ENCODE measurements at regions not wholly inside any gene's neighbourhood (a gene's known extent, or its start where the extent isn't known, plus 50 kb on each side); places are given as distances from the start of the nearest gene placed in this dataset.

DNA sequence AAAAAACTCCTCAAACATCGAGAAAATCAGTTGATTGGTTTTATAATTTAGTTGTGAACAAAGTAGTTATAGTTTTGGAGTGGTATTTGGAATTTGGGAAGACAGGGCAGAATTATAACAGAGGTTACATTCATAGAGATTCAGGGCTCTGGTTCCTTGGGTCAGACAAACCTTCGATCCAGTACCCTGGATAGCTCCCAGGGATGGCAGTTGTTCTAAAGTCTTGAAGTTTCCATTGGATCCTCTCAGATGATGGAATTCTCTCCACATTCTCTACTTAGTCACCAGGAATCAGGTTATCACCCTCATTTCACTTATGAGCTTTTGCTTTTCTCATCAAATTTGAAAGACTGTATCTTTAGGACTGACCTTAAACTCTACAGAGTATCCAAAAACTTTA lies 285.1 kb downstream of the CENPW start:
- no peaks in the 10 kb centered on the region for H3K36me3 ChIP-seq (ENCODE audit: insufficient read depth)
- no peak overlapping the region for H3K27ac ChIP-seq (ENCODE audit: low read depth)
- no peaks in the 10 kb centered on the region for H3K79me2 ChIP-seq (replicated peaks; ENCODE audit: insufficient read depth)
- Mint-ChIP-seq H3K27me3 (ENCODE audit: insufficient read depth, low read depth, poor library complexity) (peaks cover 1% of the 10 kb centered on the region), H3K4me1 (no peaks in the 10 kb centered on the region), H3K36me3 (ENCODE audit: low read depth) (no peaks in the 10 kb centered on the region), H3K27ac (no peak overlapping the region), H3K9me3 (no peaks in the 10 kb centered on the region), H3K4me3 (no peak overlapping the region)
- no peaks in the 10 kb centered on the region for H4K20me1 ChIP-seq (replicated peaks; ENCODE audit: insufficient read depth)
- H3K4me3 ChIP-seq: no peak overlapping the region
- DNase-seq (ENCODE audit: low spot score) (peak; percentile 51), ATAC-seq (peak; percentile 64)
- no peak overlapping the region for H2AFZ ChIP-seq
- H3K4me2 ChIP-seq: no peak overlapping the region
- H3K4me1 ChIP-seq (ENCODE audit: insufficient read depth): no peaks in the 10 kb centered on the region
- no peaks in the 10 kb centered on the region for H3F3A ChIP-seq (replicated peaks; ENCODE audit: low read depth)
- TF ChIP-seq JUNB (IDR thresholded peaks at IDR 0.05; ENCODE audit: unreplicated experiment): no peak
- TF ChIP-seq, protein P1, sequence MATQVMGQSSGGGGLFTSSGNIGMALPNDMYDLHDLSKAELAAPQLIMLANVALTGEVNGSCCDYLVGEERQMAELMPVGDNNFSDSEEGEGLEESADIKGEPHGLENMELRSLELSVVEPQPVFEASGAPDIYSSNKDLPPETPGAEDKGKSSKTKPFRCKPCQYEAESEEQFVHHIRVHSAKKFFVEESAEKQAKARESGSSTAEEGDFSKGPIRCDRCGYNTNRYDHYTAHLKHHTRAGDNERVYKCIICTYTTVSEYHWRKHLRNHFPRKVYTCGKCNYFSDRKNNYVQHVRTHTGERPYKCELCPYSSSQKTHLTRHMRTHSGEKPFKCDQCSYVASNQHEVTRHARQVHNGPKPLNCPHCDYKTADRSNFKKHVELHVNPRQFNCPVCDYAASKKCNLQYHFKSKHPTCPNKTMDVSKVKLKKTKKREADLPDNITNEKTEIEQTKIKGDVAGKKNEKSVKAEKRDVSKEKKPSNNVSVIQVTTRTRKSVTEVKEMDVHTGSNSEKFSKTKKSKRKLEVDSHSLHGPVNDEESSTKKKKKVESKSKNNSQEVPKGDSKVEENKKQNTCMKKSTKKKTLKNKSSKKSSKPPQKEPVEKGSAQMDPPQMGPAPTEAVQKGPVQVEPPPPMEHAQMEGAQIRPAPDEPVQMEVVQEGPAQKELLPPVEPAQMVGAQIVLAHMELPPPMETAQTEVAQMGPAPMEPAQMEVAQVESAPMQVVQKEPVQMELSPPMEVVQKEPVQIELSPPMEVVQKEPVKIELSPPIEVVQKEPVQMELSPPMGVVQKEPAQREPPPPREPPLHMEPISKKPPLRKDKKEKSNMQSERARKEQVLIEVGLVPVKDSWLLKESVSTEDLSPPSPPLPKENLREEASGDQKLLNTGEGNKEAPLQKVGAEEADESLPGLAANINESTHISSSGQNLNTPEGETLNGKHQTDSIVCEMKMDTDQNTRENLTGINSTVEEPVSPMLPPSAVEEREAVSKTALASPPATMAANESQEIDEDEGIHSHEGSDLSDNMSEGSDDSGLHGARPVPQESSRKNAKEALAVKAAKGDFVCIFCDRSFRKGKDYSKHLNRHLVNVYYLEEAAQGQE (IDR thresholded peaks at IDR 0.05; ENCODE audit: unreplicated experiment): peak; percentile 85
- H3K9me2 ChIP-seq (ENCODE audit: insufficient read depth): peaks cover 7% of the 10 kb centered on the region; the same call in 1 of the 2 replicates
- no peaks in the 10 kb centered on the region for H3K27me3 ChIP-seq (ENCODE audit: insufficient read depth)

GRCh38 chr6:126628125-126628524 lies 288.2 kb downstream of the CENPW start:
- Histone ChIP-seq H3K4me3 (no peak overlapping the region), H3F3A (replicated peaks; ENCODE audit: low read depth) (no peaks in the 10 kb centered on the region), H3K4me2 (no peak overlapping the region), H3K4me1 (ENCODE audit: insufficient read depth) (0 out of 2 replicates have a peak, but pooled peaks cover 3% of the 10 kb centered on the region), H3K79me2 (replicated peaks; ENCODE audit: insufficient read depth) (no peaks in the 10 kb centered on the region), H2AFZ (no peak overlapping the region), H3K9me2 (ENCODE audit: insufficient read depth) (peaks cover 7% of the 10 kb centered on the region; the same call in 1 of the 2 replicates), H3K36me3 (ENCODE audit: insufficient read depth) (no peaks in the 10 kb centered on the region), H3K27ac (ENCODE audit: low read depth) (no peak overlapping the region), H3K27me3 (ENCODE audit: insufficient read depth) (no peaks in the 10 kb centered on the region), H4K20me1 (replicated peaks; ENCODE audit: insufficient read depth) (no peaks in the 10 kb centered on the region)
- peaks cover 3% of the 10 kb centered on the region for H3K27me3 Mint-ChIP-seq (ENCODE audit: insufficient read depth, low read depth, poor library complexity)
- H3K27ac Mint-ChIP-seq: no peak overlapping the region
- no peaks in the 10 kb centered on the region for H3K9me3 Mint-ChIP-seq
- ATAC-seq (peak; percentile 43; the same call in 2 of the 3 replicates), DNase-seq (ENCODE audit: low spot score) (peak; percentile 48)
- H3K4me1 Mint-ChIP-seq: peaks cover 4% of the 10 kb centered on the region; the same call in 2 of the 3 replicates
- no peak overlapping the region for H3K4me3 Mint-ChIP-seq
- TF ChIP-seq, protein P1 (IDR thresholded peaks at IDR 0.05; ENCODE audit: unreplicated experiment): no peak
- no peak for TF ChIP-seq EZH2 (IDR thresholded peaks at IDR 0.05; ENCODE audit: low read depth, unreplicated experiment)
- peak; percentile 45 to 49; a peak in 3 of 4 replicates for TF ChIP-seq CTCF (conservative IDR thresholded peaks at IDR 0.05; ENCODE audit: low read depth in 2 of 2)
- TF ChIP-seq NANOG (IDR thresholded peaks at IDR 0.05; ENCODE audit: borderline replicate concordance): no peak
- H3K36me3 Mint-ChIP-seq (ENCODE audit: low read depth): no peaks in the 10 kb centered on the region
